SK-N-MC (cell line): ENCODE measurements at regions not wholly inside any gene's neighbourhood (a gene's known extent, or its start where the extent isn't known, plus 50 kb on each side); places are given as distances from the start of the nearest gene placed in this dataset.

Source experiments
- DNase-seq: peaks from one replicate; pipeline ENCODE4 v3.0.0-alpha.2; 2011; ENCODE audit warnings: low read depth, low spot score
- H3K27ac ChIP-seq: fragments of 200-600 bp; sonication (generic); 2 replicates; pipeline ENCODE4 v1.5.1; 2016; ENCODE audit warnings: mixed run types
- H3K36me3 ChIP-seq: fragments of 200-600 bp; sonication (generic); 2 replicates; pipeline ENCODE4 v1.6.1; 2017; ENCODE audit warnings: antibody characterized with exemption, low read length, mixed read lengths; ENCODE audit not compliant: insufficient read depth
- H3K4me3 ChIP-seq: fragments of 200-600 bp; sonication (generic); 2 replicates; pipeline ENCODE4 v1.5.1; 2016
- H3K9ac ChIP-seq: fragments of 200-600 bp; sonication (generic); 2 replicates; pipeline ENCODE4 v1.8.0; 2017; ENCODE audit warnings: mixed run types, mixed read lengths; ENCODE audit not compliant: insufficient read length
- H3K9me3 ChIP-seq: fragments of 200-600 bp; sonication (generic); 2 replicates; pipeline ENCODE4 v1.6.1; 2017; ENCODE audit warnings: low read depth, mild to moderate bottlenecking, antibody characterized with exemption, low read length, moderate library complexity, mixed read lengths
- EZH2 ChIP-seq: fragments of 200-600 bp; sonication (generic); IDR thresholded peaks from one replicate; pipeline ENCODE4 v1.6.1; 2017; ENCODE audit warnings: antibody characterized with exemption
- FOXP2 ChIP-seq: optimal IDR thresholded peaks from 2 replicates; pipeline ENCODE3; 2011; ENCODE audit warnings: mild to moderate bottlenecking, moderate library complexity; ENCODE audit not compliant: insufficient read depth; ENCODE audit errors: extremely low read length, control extremely low read depth
- POLR2AphosphoS5 ChIP-seq: IDR thresholded peaks from 2 replicates; pipeline ENCODE4 v1.6.1; 2012; ENCODE audit warnings: mild to moderate bottlenecking, low read depth, low read length, borderline replicate concordance

DNA sequence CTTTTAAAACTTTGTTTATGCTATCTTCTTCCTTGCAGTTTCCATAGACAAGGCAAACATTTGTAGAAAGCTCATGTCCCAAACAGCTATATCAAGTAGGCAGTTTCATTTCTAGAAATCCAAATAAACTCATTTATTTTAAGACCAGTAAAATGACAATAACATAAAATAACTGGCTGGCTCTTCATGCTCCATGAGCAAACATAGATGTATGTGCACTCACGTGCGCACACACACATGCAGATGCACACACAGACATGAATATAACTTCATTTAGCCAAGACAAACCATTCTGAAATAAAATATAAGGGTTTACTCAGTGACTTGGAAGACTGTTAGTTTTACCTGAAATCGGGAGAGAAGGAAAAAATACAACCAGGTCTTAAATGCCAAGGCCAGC, 176.5 kb upstream of the GAS1 start:
- no peak overlapping the region for H3K4me3 ChIP-seq
- H3K9ac ChIP-seq, result no peak overlapping the region

GRCh38 chr9:87125819-87126218, 178.5 kb upstream of the GAS1 start:
- Histone ChIP-seq H3K4me3 (no peak overlapping the region), H3K27ac (no peak overlapping the region), H3K9ac (no peak overlapping the region), H3K36me3 (no peaks in the 10 kb centered on the region), H3K9me3 (no peaks in the 10 kb centered on the region)
- no peak for TF ChIP-seq POLR2AphosphoS5
- no peak for TF ChIP-seq FOXP2
- no peak for TF ChIP-seq EZH2
- DNase-seq, result no peak

More for the DNA sequence above, 176.5 kb upstream of the GAS1 start:
- Histone ChIP-seq H3K27ac (no peak overlapping the region), H3K9me3 (no peaks in the 10 kb centered on the region), H3K36me3 (no peaks in the 10 kb centered on the region)
- TF ChIP-seq POLR2AphosphoS5, result no peak
- no peak for TF ChIP-seq FOXP2
- no peak for TF ChIP-seq EZH2
- no peak for DNase-seq

GRCh38 chr9:87127543-87127942, 180.2 kb upstream of the GAS1 start:
- H3K9me3 ChIP-seq, result 0 out of 2 replicates have a peak, but pooled peaks cover 2% of the 10 kb centered on the region
- no peaks in the 10 kb centered on the region for H3K36me3 ChIP-seq
- DNase-seq, result no peak
- no peak overlapping the region for H3K9ac ChIP-seq
- no peak overlapping the region for H3K27ac ChIP-seq
- no peak overlapping the region for H3K4me3 ChIP-seq
- TF ChIP-seq FOXP2 (no peak), EZH2 (no peak), POLR2AphosphoS5 (no peak)

DNA sequence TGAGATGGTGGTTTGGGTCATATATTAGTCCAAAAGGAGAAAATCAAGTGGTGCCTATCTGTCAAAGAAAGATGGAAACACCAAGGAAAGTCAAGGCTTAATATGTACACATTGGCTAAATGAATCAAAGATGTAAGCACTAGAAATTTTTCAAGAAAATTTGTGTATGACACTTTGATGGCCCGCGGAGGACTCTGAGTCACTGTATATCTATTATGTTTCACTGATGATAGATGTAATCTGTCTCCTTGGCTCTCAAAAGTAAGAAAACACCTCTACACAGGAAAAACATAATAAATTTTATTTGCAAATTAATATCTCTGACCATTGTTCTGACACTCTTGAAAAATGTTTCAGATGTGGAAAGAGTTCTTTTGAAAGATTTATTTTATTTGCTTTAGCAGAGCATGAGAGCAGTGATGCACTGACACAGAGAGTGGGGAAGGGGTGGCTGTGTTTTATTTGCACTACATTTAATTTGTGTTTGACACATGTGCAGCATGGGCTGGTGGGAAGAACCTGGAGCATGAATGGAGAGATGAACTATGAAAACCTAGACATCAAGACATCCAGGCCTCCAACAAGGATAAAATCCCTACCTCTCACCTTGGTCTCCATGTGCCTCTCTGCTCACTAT, 180.8 kb upstream of the GAS1 start:
- no peak overlapping the region for H3K4me3 ChIP-seq
- H3K9ac ChIP-seq, result no peak overlapping the region
- DNase-seq, result no peak
- TF ChIP-seq FOXP2 (no peak), POLR2AphosphoS5 (no peak)
- 0 out of 2 replicates have a peak, but pooled peaks cover 2% of the 10 kb centered on the region for H3K9me3 ChIP-seq
- no peaks in the 10 kb centered on the region for H3K36me3 ChIP-seq
- H3K27ac ChIP-seq, result no peak overlapping the region

DNA sequence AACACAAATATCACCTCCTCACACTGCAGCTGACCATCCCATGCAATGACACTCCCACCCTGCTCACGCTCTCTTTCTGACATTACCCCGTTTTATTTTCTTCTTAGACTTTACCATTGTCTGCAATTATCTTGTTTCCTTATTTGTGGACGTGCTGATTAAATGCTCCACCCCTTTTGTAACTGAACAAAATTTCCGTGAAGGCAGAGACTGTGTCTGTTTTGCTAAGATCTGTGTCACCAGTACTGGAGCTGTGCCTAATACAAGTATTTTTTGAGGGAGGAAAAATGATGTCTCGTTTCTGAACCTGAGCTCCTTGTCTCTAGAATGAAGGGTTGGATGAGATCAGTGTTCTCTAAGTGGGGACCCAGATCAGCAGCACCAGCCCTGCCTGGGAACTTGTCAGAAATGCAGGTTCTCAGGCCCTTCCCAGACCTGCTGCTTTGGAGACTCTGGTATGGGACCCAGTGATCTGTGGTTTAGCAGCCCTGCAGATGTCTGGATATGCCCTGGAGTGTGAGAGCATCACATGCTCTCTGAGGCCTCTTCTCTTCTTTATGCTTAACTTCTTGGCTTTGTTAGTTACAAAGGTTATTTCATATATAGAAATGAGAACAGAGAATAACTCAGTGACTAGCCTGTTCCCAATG, 181.7 kb upstream of the GAS1 start:
- 0 out of 2 replicates have a peak, but pooled peaks cover 2% of the 10 kb centered on the region for H3K9me3 ChIP-seq
- H3K9ac ChIP-seq, result no peak overlapping the region
- DNase-seq, result no peak
- no peak overlapping the region for H3K4me3 ChIP-seq
- H3K27ac ChIP-seq, result no peak overlapping the region
- no peaks in the 10 kb centered on the region for H3K36me3 ChIP-seq
- no peak for TF ChIP-seq FOXP2
- TF ChIP-seq POLR2AphosphoS5, result no peak
- TF ChIP-seq EZH2, result no peak

- no peak overlapping the region for H3K27ac ChIP-seq
- H3K9ac ChIP-seq, result no peak overlapping the region
- 0 out of 2 replicates have a peak, but pooled peaks cover 2% of the 10 kb centered on the region for H3K9me3 ChIP-seq
- DNase-seq, result no peak
- H3K36me3 ChIP-seq, result no peaks in the 10 kb centered on the region
- TF ChIP-seq FOXP2, result no peak
- no peak for TF ChIP-seq POLR2AphosphoS5
- no peak overlapping the region for H3K4me3 ChIP-seq
These were observed 187.8 kb upstream of the GAS1 start for GRCh38 chr9:87135074-87135473.

DNA sequence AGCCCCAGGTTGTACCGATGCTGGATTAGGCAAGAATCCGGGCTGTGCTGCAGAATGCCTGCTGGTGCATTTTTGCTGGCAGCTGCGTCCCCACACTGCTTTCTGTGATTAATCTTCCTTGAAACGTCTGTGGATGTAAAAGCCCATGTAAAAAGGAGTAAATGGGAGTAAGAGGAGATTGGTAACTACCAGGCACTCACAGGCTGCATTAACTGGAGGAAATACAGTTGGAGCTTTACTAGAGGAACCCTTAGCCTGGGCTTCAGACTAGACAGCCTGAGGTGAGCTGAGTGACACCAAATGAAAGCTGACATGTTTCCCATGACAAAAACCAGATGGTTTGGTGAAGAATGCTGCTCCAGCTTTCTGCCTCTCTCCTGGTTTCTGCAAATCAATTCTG, 190.4 kb upstream of the GAS1 start:
- Histone ChIP-seq H3K9ac (no peak overlapping the region), H3K9me3 (no peaks in the 10 kb centered on the region), H3K36me3 (no peaks in the 10 kb centered on the region), H3K4me3 (no peak overlapping the region), H3K27ac (no peak overlapping the region)
- TF ChIP-seq EZH2 (no peak), FOXP2 (no peak), POLR2AphosphoS5 (no peak)
- no peak for DNase-seq

DNA sequence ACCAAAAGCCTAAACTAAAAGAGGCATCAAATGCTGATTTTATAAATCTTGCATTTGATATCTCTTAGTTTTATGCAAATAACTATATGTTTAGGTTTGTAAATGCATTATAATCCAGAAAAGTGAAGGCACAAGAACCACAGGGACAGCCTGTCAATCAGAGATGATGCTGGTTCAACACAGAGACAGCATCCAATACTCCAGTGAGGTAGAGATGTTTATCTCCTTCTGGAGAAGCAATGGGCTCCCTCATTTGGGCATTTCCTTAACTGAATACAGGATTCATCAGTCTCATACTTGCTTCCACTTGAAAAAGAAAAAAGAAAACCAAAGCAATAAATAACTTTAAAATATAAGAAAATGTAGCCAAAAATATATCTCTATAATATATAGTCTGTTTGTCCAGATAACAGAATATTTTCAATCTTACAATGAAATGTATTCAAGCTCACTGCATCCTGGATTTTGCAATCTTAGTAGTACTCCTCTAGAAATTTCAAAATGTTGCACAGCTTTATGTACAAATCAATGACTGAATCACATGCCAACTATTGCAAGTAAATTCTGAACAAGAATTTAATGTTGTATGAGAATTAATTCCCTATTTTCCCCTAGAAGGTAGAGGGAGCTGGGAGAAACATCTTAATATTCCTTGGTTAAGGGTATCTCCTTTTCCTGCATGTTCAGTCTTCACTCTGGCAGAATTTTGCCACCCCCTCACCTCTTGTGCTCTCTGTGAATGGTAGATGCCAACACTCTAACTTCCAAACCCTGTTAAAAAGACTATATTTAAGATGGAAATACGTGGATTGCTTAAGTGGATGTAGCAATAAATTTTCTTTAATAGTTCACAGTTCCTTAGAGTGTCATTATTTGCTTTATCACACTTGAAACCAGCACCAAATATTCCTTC, 191.1 kb upstream of the GAS1 start:
- no peak for TF ChIP-seq POLR2AphosphoS5
- no peak for TF ChIP-seq EZH2
- TF ChIP-seq FOXP2, result no peak
- DNase-seq, result no peak
- no peaks in the 10 kb centered on the region for H3K36me3 ChIP-seq

More for the DNA sequence above, 191.1 kb upstream of the GAS1 start:
- no peak overlapping the region for H3K9ac ChIP-seq
- H3K9me3 ChIP-seq, result no peaks in the 10 kb centered on the region
- H3K27ac ChIP-seq, result no peak overlapping the region
- H3K4me3 ChIP-seq, result no peak overlapping the region
